ENCODE measurements at regions not wholly inside any gene's neighbourhood (a gene's known extent, or its start where the extent isn't known, plus 50 kb on each side); places are given as distances from the start of the nearest gene placed in this dataset.

- Mint-ChIP-seq H3K9me3 (no peaks in the 10 kb centered on the region), H3K4me3 (no peak overlapping the region), H3K27me3 (no peaks in the 10 kb centered on the region), H3K27ac (no peak overlapping the region), H3K36me3 (ENCODE audit: low read depth) (no peaks in the 10 kb centered on the region), H3K4me1 (peaks cover 4% of the 10 kb centered on the region)
- CTCF ChIA-PET = no interaction called here
- TF ChIP-seq CTCF (IDR thresholded peaks at IDR 0.05) = no peak
- intact Hi-C loops (cut with micrococcal nuclease) = no loop called here
- ATAC-seq (ENCODE audit: low read depth) = no peak
- no peak for DNase-seq
- POLR2A ChIA-PET = no interaction called here
These were observed 89.4 kb upstream of the ACTRT2 start for GRCh38 chr1:2931724-2932401.

- Mint-ChIP-seq H3K27me3 (no peaks in the 10 kb centered on the region), H3K27ac (no peak overlapping the region), H3K36me3 (ENCODE audit: low read depth) (no peaks in the 10 kb centered on the region), H3K4me1 (no peaks in the 10 kb centered on the region), H3K4me3 (no peak overlapping the region), H3K9me3 (no peaks in the 10 kb centered on the region)
- no peak for TF ChIP-seq CTCF (IDR thresholded peaks at IDR 0.05)
- no peak for DNase-seq
- ATAC-seq (ENCODE audit: low read depth) = no peak
- CTCF ChIA-PET = no interaction called here
- intact Hi-C loops (cut with micrococcal nuclease) = no loop called here
- POLR2A ChIA-PET = no interaction called here
These were observed 88.5 kb upstream of the ACTRT2 start for GRCh38 chr1:2932671-2933350.

- no peak for DNase-seq
- CTCF ChIA-PET = no interaction called here
- Mint-ChIP-seq H3K4me1 (no peaks in the 10 kb centered on the region), H3K27ac (no peak overlapping the region), H3K36me3 (ENCODE audit: low read depth) (no peaks in the 10 kb centered on the region), H3K4me3 (no peak overlapping the region), H3K27me3 (no peaks in the 10 kb centered on the region), H3K9me3 (no peaks in the 10 kb centered on the region)
- intact Hi-C loops (cut with micrococcal nuclease) = no loop called here
- TF ChIP-seq CTCF (IDR thresholded peaks at IDR 0.05) = no peak
- POLR2A ChIA-PET = no interaction called here
- ATAC-seq (ENCODE audit: low read depth) = no peak
These were observed 87.7 kb upstream of the ACTRT2 start for GRCh38 chr1:2933431-2934155.

GRCh38 chr1:2934156-2934540 lies 87.1 kb upstream of the ACTRT2 start:
- CTCF ChIA-PET = no interaction called here
- Mint-ChIP-seq H3K27ac (no peak overlapping the region), H3K36me3 (ENCODE audit: low read depth) (no peaks in the 10 kb centered on the region), H3K9me3 (no peaks in the 10 kb centered on the region), H3K4me1 (no peaks in the 10 kb centered on the region), H3K27me3 (no peaks in the 10 kb centered on the region), H3K4me3 (no peak overlapping the region)
- no peak for DNase-seq
- intact Hi-C loops (cut with micrococcal nuclease) = no loop called here
- TF ChIP-seq CTCF (IDR thresholded peaks at IDR 0.05) = no peak
- POLR2A ChIA-PET = no interaction called here
- ATAC-seq (ENCODE audit: low read depth) = no peak

GRCh38 chr1:2934642-2935081 lies 86.6 kb upstream of the ACTRT2 start:
- H3K9me3 Mint-ChIP-seq = no peaks in the 10 kb centered on the region
- no peak overlapping the region for H3K27ac Mint-ChIP-seq
- no peak overlapping the region for H3K4me3 Mint-ChIP-seq
- ChIA-PET POLR2A (no interaction called here), CTCF (no interaction called here)
- DNase-seq (no peak), ATAC-seq (ENCODE audit: low read depth) (no peak)
- intact Hi-C loops (cut with micrococcal nuclease) = no loop called here
- H3K36me3 Mint-ChIP-seq (ENCODE audit: low read depth) = no peaks in the 10 kb centered on the region
- H3K27me3 Mint-ChIP-seq = no peaks in the 10 kb centered on the region
- H3K4me1 Mint-ChIP-seq = no peaks in the 10 kb centered on the region
- TF ChIP-seq CTCF (IDR thresholded peaks at IDR 0.05) = no peak

Data from activated B cell treated with CpG ODN at 0.5 μM for 24 hours (primary cell).